Mucosa of gallbladder (tissue), 1 donor: ENCODE measurements at regions not wholly inside any gene's neighbourhood (a gene's known extent, or its start where the extent isn't known, plus 50 kb on each side); places are given as distances from the start of the nearest gene placed in this dataset.
"Not testable (repeated sequence)": the region's sequence is repeated elsewhere in the genome, so short reads cannot be mapped to it uniquely, and the experiment has no call there.

ENCODE experiments used
- DNase-seq: peaks from one replicate; pipeline ENCODE4 v3.0.0-alpha.2; 2020; ENCODE audit warnings: low spot score
- donor health status: DM: no; HTN: no; CAD: no.

DNA sequence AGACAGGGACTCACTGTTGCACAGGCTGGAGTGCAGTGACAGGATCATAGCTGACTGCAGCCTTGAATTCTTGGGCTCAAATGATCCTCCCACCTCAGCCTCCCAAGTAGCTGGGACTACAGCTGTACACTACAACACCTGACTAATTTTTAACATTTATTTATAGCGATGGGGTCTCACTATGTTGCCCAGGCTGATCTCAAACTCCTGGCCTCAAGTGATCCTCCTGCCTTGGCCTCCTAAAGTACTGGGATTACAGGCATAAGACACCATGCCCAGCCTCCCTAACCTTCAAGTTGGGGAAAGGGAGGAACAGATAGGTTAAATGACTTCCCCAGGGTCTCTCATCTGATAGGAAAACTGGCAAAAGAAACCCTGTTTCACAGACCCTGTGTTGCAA is 919.5 kb downstream of the TYW1 start:
- not testable (repeated sequence) for DNase-seq

DNA sequence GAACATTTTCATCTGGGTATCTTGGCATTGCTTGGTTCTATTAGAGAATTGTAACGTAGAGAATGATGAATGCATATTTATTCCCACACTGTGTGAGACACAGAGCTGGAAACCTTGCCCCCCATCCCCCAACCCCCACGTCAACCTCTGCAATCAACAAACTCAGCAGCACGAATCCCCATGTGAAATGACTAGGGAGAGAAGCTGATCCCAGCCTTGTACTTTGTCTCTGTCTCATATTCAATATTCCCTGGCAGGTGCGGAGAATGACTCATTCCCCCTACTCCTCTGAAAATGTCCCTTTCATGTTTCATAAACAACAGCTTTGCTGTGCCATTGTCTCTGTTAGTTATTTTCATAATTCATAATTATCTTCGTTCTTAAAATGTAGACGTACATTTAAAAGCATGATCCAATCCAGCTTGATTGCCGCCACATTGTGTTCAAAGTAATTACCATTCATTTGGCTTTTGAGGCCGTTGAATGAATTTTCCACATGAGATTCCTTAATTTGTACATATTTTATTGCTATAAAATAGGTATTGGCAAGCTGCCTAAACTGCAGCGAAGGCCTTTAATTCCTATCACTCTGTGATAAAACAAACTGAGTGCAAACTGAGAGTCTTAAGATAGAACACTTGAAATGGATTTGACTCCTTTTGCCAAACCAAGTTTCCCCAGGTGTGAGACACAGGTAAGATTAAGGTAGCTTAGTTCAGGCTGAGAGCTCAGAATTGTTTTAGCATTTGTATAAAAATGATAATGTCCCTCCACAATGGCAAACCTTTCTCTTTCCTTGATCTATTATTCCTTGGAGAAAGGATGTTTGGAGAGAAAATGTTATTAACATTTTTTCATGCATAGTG is 920.2 kb downstream of the TYW1 start:
- DNase-seq: no peak

DNA sequence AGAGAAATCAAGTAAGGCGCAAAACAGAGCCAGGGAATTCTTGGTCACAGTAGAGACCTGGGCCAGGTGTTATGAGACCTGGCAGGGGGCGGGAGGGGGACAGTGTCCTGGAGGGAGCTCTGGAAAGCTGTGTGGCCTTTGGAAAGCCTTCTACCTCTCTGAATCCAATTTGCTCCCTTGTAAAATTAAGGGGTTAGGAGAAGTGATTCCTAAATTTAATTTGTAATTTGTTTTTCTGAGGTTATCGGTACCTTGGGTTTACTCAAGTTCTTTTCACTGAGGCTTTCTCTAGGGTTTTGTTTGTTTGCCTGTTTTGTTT is 920.8 kb downstream of the TYW1 start:
- DNase-seq: no peak

DNA sequence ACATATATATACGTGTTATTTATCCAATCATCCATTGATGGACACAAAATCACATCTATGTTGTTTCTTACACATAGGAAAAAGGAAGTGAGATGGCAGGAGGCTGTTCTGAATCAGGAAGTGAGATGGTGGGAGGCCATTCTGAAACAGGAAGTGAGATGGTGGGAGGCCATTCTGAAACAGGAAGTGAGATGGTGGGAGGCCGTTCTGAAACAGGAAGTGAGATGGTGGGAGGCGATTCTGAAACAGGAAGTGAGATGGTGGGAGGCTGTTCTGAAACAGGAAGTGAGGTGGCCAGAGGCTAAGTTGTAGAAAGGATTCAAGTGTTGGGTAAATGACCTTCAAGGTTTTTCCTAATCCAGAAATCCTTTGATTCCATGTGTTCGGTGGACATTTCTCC is 921.5 kb downstream of the TYW1 start:
- no peak for DNase-seq

DNA sequence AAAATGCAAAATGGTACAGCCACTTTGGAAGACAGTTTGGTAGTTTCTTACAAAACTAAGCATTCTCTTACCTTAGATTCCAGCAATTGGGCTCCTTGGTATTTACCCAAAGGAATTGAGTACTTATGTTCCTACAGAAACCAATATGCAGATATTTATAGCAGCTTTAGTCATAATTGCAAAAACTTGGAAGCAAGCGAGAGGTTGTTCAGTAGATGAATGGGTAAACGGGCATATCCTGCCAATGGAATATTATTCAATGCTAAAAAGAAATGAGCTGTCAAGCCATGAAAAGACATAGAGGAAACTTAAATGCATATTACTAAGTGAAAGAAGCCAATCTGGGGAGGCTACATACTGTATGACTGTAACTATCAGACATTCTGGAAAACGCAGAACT is 926.7 kb downstream of the TYW1 start:
- DNase-seq: no peak

DNA sequence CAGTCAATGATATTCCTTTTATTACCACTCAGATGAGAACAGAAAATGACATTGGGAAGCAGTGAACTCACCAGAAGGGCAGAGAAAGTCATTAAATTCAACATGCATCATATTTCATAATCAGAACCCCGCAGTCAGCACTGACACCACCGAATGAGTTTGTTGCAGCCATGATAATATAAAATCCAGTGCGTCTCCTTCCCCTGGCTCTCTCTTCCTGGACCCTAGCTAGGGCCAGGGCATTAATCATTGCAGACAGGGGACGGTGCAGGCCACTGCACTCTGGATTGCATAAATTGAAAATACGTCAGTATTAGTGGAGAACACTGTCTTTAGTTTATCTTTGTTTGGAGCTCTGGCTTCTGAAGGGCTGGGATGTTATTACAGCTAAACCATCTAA is 931.5 kb downstream of the TYW1 start:
- no peak for DNase-seq

DNA sequence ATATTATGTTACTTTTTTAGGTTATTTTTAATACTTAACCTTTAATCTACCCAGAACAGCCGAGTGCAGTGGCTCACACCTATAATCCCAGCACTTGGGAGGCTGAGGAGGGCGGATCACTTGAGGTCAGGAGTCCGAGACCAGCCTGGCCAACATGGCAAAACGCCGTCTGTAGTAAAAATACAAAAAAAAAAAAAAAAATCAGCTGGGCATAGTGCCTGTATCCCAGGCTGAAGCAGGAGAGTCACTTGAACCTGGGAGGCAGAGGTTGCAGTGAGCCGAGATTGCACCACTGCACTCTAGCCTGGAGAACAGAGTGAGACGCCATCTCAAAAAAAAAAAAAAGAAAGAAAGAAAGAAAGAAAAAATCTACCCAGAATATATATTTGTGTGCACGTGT is 939.8 kb downstream of the TYW1 start:
- DNase-seq: not testable (repeated sequence)

DNA sequence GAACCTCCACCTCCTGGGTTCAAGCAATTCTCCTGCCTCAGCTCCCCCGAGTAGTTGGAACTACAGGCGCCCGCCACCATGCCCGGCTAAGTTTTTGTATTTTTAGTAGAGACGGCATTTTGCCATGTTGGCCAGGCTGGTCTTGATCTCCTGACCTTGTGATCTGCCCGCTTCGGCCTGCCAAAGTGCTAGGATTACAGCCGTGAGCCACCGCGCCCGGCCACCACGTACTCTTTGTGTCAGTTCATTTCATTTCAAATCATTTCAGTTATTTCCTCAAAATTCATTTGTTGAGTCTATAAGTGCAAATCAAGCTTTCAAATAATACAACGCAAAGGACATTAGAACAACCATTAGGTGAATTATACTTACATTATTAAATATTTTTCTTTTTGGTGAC is 943.8 kb downstream of the TYW1 start:
- DNase-seq: no peak

DNA sequence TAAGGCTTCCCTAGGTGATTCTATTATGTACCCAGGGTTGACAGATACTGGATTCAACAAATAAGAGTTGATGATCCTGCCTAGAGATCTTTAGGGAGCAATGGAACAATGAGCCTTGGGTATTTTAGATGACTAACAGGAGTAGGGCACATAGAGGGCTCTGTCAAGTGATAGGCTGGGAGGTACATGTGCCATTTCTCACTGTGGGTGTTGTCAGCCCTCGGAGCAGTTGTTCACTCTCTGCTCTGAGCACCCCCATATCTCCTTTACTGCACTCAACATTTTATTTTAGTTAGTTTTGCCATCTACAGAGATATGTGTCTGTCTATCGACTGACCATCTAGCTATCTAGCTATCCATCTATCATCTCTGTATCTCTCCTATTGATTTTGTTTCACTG is 950.6 kb downstream of the TYW1 start:
- no peak for DNase-seq

DNA sequence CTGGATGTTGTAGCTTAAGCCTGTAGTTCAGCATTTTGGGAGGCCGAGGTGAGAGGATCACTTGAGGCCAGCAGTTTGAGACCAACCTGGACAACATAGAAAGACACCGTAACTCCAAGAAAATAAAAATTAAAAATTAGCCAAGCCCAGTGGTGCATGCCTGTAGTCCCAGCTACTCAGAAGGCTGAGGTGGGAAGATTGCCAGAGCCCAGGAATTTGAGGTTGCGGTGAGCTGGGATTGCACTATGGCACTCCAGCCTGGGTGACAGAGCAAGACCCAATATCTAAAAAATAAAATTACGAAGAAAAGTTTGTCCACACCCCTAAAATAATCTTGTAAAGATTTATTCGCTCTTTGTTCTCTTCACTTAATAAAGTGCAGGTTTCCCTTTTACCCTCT is 951.0 kb downstream of the TYW1 start:
- DNase-seq: no peak

DNA sequence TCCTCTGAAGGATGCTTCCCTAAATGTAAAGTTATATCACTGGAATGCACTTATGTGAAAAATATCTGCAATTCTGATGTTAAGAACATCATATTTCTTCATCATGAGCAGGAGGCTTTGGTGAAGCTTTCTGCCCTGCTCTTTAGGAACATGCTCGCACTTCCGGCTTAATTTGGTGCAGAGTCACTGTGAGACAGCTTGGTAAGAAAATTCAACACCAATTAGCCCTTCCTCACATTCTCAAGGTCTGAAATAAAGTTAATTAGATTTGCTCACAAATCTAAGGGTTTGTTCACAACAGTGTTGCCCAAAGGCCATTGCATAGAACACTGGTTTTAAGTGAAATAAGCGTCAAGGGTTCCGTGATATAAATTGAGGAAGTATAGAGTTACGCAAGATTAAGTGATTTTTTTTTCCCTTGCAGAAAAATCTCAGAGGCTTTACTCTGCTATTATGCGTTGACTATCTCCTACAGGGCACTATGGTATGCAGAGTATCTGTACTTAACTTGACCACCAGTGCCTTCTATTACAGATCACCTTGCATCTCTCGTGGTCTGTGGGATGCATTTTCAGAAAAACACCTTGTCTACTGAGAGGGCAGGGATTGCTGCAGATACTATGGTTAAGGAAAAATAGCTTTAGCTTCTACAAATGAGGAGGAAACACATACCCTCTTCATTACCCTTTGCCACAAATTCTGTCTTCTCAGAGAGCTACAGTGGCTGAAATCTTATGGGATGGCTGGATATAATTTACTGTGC is 953.9 kb downstream of the TYW1 start:
- DNase-seq: no peak

DNA sequence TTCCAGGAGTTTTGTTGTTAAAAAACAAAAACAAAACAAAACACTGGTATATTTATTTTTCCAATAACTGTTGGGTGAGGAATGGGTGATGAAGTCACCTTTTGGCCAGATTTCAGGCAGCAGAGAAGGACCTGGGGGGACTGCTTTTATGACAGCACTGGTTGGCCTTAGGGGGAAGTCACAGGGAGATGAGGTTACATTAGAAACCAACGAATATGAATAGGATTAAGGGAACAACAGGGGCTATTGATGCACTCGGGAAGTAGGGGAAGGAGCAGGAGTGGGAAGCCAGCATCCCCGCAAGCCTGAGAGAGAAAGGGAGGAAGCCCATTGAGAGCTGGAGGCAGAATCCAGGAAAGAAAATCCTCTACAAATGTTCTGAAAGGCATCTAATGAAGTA is 958.4 kb downstream of the TYW1 start:
- DNase-seq: no peak

DNA sequence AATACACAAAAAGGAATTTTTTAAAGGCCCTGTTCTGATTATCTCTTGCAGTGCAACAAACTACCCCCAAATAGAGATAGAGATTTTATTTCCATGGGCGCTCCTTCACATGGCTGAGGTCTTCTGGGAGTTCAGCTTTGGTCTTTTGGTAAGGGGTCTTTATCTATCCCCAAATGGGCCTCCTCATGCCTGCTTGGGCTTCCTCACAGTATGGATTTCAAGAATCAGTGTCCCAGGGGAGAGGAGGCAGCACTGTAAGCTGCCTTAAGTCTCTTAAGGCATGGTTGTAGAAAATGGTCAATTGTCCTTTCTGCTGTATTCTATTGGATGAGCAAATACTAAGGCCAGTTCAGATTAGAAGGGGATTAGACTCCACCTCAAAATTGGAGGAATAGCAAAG is 966.2 kb downstream of the TYW1 start:
- no peak for DNase-seq

DNA sequence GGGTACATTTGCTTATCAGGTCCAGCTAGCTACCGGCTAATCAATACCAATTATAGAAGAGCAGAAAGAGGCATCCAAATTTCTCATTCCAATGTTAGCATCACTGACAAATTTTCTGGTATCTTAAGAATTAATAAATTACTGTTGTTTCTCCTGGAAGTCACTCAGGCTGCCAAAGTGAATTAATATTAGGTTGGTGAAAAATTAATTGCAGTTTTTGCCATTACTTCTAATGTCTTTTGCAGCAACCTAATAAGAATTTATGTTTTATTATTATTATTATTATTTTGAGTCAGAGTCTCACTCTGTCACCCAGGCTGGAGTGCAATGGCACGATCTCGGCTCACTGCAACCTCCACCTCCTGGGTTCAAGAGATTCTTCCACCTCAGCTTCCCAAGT is 979.9 kb downstream of the TYW1 start:
- no peak for DNase-seq

DNA sequence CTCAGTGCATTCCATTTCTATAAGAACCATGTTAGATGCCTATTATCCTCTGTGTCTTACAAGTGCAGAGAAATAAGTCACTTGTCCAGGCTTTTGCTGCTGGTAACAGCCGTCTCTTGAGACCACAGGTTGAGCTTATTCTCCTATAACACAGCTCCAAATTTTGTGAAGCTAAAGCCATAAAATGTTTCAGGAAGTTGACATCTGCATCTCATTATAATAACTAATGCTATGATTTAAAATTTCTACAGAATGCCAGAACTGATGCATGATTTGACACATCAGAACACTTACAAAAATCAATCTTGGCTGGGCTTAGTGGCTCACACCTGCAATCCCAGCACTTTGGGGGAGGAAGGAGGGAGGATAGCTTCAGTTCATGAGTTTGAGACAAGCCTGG is 986.9 kb downstream of the TYW1 start:
- DNase-seq: no peak

DNA sequence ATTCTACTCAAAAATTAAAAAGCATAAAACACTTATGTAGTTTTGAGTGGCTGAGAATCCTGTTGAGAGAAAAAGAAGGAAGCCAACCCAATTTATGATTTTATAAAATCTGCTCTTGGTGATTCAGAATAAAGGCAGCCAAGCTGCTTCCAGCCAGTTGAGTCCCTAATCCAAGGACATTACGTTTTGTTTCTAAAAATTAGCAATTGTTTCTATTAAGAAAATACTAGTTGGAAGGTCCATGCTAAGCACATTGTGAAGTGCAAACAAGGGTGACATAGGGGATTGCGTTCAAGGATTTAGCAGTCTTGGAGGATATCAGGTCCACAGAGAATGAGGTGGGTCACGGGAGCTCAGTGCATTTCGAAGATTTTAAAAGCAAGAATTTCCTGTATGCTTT is 987.7 kb downstream of the TYW1 start:
- DNase-seq: no peak

DNA sequence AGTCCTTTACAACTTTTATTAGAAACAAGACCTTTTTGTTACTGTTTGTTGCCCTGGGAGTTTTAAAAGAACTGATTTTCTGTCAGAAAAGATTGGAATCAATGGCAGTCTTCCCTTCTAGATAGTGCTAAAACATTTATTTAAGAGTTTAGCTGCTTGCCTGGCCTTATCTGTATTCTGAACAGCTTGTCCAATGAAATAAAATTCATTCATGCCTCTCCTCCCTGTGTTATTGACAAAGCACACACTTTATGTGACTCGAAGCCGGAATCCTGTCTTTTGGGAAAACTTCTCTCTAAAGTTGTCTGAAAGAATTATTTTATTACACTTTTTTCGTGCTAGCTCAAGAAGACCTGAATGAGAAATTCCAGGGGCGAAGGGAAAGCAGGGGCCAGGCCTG is 992.5 kb downstream of the TYW1 start:
- no peak for DNase-seq

DNA sequence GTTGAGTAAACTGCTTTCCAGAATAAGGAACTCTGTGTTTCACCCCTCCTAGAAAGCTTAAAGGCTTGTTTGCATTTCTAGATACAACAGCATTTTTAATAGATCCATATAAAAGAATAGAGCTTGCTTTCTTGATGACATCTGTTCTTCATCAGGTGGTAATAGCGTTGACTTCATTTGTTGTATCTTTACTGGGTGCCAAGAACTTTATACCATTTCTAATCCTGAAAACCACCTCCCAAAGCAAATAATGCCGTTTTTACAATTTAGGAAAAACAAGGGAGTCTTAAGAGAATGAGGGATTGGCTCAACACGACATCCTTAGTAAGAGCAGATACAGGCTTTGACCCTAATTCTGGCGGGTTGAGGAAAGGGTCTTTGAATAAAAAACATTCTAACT is 993.4 kb downstream of the TYW1 start:
- no peak for DNase-seq

DNA sequence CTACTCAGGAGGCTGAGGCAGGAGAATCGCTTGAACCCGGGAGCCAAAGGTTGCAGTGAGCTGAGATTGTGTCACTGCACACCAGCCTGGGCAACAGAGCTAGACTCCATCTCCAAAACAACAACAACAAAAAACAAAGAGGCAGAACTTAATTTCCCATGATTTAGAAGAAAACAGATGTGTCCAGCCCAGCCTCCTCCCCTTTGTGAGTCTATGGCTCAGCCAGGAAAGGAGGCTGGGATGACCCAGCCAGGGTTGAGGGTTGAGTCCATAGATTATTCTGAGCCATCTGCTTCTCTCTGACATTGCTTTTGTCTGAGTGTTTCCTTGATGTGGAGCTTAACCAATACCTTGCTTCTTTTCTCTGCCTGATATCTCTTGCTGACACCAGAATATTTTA is 994.1 kb downstream of the TYW1 start:
- no peak for DNase-seq

DNA sequence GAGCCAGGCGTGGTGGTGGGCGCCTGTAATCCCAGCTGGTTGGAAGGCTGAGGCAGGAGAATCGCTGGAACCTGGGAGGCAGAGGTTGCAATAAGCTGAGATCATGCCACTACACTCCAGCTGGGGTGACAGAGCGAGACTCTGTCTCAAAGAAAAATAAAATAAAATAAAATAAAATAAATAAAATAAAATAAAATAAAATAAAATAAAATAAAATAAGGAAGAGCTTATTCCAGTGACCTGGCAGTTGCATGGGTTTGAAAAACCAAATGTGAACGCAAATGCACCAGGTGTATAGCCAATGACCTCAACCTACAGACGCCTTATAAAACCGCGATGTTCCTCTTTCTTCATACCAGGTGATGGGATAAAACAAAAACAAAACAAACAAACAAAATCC is 995.7 kb downstream of the TYW1 start:
- no peak for DNase-seq

DNA sequence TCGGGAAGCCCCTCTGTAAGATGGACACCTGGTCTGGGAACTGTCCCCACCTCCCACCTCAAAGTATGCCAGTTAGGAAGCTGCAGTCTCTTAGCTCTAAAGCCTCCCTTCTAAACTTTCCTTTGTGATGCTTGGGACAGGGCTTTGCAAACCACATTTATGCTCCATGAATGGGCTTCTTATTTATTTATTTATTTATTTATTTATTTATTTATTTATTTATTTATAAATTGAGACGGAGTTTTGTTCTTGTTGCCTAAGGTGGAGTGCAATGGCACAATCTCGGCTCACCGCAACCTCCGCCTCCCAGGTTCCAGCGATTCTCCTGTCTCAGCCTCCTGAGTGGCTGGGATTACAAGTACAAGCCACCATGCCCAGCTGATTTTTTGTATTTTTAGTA is 1009.4 kb downstream of the TYW1 start:
- no peak for DNase-seq

DNA sequence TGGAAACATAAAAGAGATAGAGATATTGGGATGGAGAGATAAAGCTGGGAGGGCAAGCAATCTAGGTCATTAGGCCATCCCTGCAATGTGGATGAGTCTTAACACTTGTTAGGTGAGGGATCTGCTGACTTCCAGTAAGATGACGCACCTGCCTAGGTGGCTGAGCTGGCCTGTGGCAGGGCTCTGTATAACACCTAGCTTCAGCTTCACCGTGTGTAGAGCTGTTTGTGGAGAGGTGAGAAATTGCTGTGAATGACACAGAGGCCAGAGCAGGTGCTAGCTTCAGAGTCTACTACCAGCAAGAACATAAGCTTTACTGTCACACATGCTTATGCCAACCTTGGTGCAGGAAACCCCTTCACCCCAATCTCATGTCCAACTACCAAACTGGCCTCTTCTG is 1010.0 kb downstream of the TYW1 start:
- no peak for DNase-seq

DNA sequence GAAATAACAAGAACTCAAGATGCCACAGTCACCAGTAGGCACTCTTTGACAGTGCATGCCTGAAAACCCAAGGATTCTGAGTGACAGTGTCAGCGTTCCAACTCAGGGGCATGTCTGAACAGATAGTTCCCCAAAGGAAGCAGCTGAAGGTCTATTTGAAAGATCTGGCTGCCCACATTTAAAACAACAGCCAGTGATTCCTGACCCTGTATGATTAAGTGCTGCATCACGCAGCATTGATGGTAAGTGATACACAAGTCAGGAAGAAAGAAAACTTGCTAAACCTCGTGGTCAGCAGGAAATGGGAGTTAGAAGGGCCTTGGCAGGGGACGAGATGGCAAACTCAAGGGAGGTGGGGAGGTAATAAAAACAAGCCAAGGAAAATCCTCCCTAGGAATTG is 1013.1 kb downstream of the TYW1 start:
- DNase-seq: no peak
